Cardiac muscle cell (in vitro differentiated cells and primary cell): ENCODE measurements at regions not wholly inside any gene's neighbourhood (a gene's known extent, or its start where the extent isn't known, plus 50 kb on each side); places are given as distances from the start of the nearest gene placed in this dataset.

Experiments used
- DNase-seq, 2 donors: peaks; one replicate each; pipeline versions ENCODE4 v3.0.0 to v3.0.0-alpha.2; 2010 to 2017; ENCODE audit warnings: low read depth in 1 of 2, low spot score in 1 of 2
- H3K27ac ChIP-seq: fragments of 200-600 bp; sonication (generic); 2 replicates; pipeline ENCODE4 v1.5.1; 2016
- H3K27me3 ChIP-seq: fragments of 200-600 bp; sonication (generic); 2 replicates; pipeline ENCODE4 v1.6.0; 2016; ENCODE audit warnings: control low read depth
- H3K36me3 ChIP-seq: fragments of 200-600 bp; sonication (generic); 2 replicates; pipeline ENCODE4 v1.5.1; 2016; ENCODE audit warnings: control low read depth
- H3K4me1 ChIP-seq: fragments of 200-600 bp; sonication (generic); 2 replicates; pipeline ENCODE4 v1.8.1; 2017; ENCODE audit warnings: low read depth, mild to moderate bottlenecking, mixed run types
- H3K4me3 ChIP-seq: fragments of 200-600 bp; sonication (generic); 2 replicates; pipeline ENCODE4 v1.5.1; 2016; ENCODE audit warnings: mild to moderate bottlenecking
- H3K9me3 ChIP-seq: fragments of 200-600 bp; sonication (generic); 2 replicates; pipeline ENCODE4 v1.5.1; 2017; ENCODE audit warnings: low read depth, mild to moderate bottlenecking, control low read depth
- CTCF ChIP-seq: IDR thresholded peaks from 2 replicates; pipeline ENCODE4 v1.5.1; 2012; ENCODE audit warnings: low read depth, mild to moderate bottlenecking, low read length

- Histone ChIP-seq H3K36me3 (no peaks in the 10 kb centered on the region), H3K4me1 (no peaks in the 10 kb centered on the region), H3K9me3 (no peaks in the 10 kb centered on the region), H3K4me3 (no peak overlapping the region), H3K27ac (no peak overlapping the region), H3K27me3 (no peaks in the 10 kb centered on the region)
- no peak for TF ChIP-seq CTCF
- DNase-seq = peak in 1 of 2 donors; percentile 23
Observed at GRCh38 chr16:47778106-47778801, 317.1 kb downstream of the PHKB start.

- TF ChIP-seq CTCF = no peak
- H3K9me3 ChIP-seq = no peaks in the 10 kb centered on the region
- H3K27me3 ChIP-seq = no peaks in the 10 kb centered on the region
- no peak overlapping the region for H3K4me3 ChIP-seq
- H3K4me1 ChIP-seq = no peaks in the 10 kb centered on the region
- no peaks in the 10 kb centered on the region for H3K36me3 ChIP-seq
- H3K27ac ChIP-seq = no peak overlapping the region
- DNase-seq = peak in 1 of 2 donors; percentile 70
Observed at GRCh38 chr16:47777220-47777619, 316.1 kb downstream of the PHKB start.

GRCh38 chr16:47774661-47775060 lies 313.5 kb downstream of the PHKB start:
- H3K36me3 ChIP-seq = no peaks in the 10 kb centered on the region
- H3K4me3 ChIP-seq = no peak overlapping the region
- H3K27ac ChIP-seq = no peak overlapping the region
- H3K4me1 ChIP-seq = no peaks in the 10 kb centered on the region
- no peaks in the 10 kb centered on the region for H3K9me3 ChIP-seq
- peak in 1 of 2 donors; percentile 22 for DNase-seq
- no peak for TF ChIP-seq CTCF
- H3K27me3 ChIP-seq = no peaks in the 10 kb centered on the region

- H3K27me3 ChIP-seq = no peaks in the 10 kb centered on the region
- DNase-seq = no peak
- H3K9me3 ChIP-seq = no peaks in the 10 kb centered on the region
- no peak overlapping the region for H3K27ac ChIP-seq
- TF ChIP-seq CTCF = no peak
- H3K4me1 ChIP-seq = no peaks in the 10 kb centered on the region
- no peaks in the 10 kb centered on the region for H3K36me3 ChIP-seq
- no peak overlapping the region for H3K4me3 ChIP-seq
Observed at GRCh38 chr16:47753659-47754058, 292.5 kb downstream of the PHKB start.
